Fibroblast of gingiva (primary cell): ENCODE measurements at regions not wholly inside any gene's neighbourhood (a gene's known extent, or its start where the extent isn't known, plus 50 kb on each side); places are given as distances from the start of the nearest gene placed in this dataset.

Experiments
- DNase-seq: peaks from one replicate; pipeline ENCODE4 v3.0.0-alpha.2; 2011; ENCODE audit warnings: low read depth

DNA sequence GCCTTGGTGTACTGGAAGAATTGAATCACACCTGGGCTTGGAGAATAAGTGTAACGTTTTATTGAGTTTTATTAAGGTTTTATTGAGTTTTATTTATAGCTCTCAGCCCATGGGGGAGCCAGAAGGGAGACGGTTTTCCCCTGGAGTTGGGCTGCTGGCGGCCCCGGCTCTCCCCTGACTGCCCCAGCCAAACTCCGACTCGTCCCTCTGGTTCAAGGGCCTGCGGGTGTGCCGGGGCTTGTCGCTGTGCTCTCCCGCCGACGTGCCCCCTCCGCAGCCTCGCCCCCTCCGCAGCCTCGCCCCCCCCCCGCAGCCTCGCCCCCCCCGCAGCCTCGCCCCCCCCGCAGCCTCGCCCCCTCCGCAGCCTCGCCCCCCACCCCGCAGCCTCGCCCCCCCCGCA, 326.1 kb upstream of the RTL1 start:
- DNase-seq, result no peak

DNA sequence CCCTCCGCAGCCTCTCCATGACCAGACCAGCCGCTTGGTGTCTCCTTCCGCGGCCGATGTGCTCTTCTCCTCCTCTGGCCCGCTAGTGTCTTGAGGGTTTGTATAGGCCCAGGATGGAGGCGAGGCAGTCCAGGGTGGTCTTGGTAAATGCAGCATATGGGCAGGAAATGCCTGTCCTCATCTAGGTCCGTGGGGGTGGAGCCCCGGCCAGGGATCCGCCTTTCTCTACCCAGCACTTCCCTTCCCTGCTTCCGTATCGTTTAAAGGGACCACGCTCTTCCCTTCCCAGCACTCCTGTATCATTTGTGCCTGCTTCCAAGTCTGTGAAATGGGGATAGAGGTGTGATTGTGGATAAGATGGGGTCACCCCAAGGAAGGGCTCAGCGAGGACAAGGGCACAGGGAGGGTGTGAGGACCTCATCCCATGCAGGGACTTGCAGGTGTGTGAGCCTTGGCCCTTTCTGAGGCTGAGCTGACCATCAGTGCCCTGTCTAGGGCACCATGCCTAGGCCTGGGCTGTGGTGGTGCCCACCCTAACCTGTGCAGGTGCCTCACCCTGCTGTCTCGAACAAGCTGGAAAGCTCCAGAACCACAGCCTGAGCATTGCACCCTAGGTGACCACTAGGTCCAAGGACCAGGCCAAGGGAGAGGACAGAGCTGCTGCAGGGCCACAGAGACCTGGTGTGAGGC, 326.8 kb upstream of the RTL1 start:
- no peak for DNase-seq

DNA sequence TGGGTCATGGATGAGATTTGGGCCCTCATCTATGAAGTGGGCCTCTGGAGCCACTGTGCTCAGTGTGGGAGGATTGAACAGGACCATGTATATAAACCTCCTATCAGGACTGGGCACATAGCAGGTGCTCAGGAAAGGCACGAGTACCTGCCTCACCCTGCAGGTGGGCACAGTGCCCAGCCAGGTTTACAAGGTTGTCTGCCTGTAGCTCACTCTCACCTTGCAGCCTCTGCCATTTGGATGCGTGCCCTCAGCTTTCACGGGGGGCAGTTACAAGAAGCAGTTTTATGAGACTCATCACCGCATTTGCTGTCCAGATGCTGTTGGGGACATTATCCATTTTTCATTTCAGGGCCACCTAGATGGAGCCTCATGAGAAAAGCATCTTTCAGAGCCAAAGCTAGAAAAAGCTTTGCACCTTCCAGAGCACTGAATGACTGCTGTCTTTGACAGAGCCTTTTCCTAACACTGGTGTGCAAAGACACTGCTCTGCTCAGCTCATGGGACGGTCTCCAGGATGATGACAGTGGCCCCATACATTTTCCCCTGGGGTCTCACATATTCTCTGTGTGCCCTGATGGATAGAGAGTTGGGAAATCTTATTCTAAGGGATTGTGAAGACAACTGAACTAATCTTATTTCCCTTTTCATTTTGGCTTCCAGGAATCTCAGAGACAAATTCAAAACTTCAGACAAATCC, 327.5 kb upstream of the RTL1 start:
- DNase-seq, result no peak

DNA sequence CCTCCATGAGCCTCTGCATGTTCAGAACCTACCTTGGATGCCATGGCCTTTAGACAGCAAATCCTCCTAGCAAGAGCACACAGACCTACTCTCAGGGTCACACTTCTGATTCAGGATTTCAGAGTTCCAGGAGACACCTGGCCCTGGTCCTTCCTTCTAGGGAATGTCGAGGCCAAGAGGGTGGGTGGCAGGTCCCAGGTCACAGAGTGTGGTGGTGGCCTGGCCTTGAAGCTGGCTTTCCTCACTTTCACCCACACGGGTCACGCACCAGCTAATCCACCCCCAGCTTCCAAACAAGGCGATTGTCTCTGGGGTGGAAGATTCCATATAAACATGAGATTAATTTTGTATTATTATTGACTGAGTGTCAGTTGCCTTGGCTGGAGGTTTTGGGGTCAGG, 328.3 kb upstream of the RTL1 start:
- DNase-seq, result no peak

DNA sequence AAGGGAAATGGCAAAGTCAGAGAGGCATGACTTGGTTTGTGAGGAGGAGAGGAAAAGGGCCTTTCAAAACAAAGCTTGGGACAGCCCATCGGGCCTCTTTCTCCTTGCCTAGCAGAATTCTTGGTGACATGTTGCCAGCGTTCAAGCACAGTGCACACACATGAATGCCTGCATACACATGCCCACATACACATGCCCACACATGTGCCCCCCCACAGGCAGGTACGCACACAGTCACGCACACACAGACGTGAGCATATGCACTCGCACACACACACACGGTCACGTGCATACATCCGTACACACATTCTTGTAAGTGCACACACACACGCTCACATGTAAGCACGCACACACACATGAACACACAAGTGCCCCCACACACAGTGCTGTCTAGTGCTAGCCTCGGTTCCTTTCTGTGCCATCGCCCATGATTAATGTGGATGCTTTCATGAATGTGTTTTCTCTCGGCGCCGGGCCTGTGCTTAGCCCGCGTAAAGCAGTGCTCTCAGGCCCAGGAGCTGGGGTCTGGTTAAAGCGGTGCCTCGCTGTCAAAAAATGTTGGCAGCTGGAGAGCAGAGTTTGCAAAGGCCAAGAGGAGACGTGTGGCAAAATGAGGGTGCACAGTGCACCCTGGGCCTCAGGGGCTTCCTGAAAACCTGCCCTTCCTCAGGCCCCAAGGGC, 328.8 kb upstream of the DIO3 start:
- DNase-seq, result no peak

DNA sequence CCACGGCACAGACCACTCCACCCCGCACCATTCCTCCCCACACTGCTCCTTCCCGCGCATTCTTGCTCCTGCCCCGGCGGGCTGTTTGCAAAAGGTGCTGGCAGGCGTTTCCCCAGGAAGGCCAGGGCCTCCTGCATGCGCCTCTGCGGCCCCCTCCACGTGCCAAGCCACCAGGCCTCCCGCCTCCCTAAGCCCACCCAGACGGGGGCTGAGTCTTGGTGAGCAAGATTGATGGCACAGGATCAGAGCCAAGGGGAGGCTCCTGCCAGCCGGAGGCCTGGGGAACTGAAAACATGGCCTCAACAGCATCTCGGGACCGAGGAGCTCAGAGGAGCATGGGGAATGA, 328.3 kb upstream of the DIO3 start:
- DNase-seq, result no peak

DNA sequence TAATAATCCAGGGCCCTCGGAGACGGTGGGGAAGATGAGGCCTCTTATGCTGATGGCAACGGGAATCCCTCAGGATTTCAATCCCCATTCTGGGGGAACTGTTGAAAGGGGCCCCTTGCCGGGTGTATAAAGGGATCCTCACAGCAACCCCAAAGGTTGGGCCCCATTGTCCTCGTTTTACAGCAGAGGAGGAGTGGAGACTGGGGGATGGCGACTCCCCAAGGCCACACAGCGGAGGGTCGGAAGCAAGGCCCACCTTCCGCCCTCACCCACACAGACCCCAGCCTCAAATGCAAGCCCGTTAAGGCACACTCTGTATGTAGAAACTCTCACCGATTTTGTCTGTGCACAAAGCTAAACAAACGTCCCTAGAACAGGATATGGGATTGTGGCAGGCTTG, 327.9 kb upstream of the DIO3 start:
- DNase-seq, result no peak

DNA sequence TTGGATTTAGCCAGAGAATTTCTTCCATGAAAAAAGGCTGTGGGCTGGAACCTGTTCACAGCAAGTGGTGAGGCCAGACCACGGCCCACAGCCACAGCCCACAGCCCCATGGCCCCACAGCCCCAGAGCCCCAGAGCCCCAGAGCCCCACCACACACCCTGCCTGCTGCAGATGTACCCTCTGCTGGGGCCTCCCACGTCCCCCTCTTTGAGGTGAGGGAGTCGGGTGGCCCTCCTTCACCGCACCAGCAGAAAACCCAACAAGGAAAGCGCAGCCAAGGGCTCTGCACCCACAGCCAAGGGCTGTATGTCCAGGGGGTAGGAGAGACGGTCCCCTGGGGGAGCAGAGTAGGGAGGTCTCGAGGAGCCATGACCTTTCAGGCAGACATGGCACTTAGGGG, 327.5 kb upstream of the DIO3 start:
- DNase-seq, result no peak

DNA sequence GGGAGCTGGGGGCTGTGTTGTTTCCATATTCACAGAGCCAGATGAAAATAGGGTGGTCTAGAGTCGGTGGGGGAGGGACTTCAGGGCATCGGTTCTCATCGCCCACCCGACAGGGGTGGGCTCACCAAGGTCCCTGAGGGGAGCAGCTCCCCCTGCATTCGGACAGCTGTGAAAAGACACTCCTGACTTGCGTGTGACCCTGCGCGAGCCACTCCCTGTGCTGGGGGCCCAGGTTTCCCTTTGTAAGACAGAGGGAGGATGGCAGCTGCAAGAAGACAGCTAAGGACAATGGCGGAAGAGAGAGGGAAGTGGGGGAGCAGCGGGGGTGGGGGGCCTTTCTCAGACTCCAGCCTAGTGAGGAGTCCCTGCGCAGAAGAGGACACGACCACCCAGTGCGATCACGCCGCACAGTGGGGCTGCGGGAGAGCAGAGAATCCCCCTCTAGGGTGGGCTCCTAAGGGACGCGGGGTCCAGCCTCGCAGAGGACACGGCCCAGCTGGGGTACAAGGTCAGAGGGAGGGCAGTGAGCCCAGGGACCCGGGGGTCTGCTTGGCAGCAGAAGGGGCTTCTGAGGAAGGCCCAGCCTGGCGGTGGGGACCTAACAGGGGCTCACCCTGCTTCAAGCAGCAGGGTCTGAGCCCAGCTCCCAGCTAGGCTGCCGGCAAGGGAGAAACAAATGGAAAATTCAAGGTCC, 326.9 kb upstream of the DIO3 start:
- DNase-seq, result no peak

DNA sequence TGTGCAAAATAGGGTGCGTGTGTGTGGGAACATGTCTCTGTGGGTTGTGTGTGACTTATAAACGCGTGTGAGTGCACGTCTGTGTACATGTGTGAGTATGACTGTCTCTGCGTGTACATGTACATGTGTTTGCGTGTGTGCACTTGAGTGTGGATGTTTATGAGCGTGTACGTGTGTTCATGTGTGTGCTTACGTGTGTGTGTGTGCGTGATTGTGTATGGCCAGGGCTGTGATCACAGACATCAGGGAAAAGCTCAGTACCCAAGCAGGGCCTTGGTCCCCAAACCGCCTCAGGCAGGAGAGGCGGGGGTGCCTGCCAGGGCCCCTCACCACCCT, 326.3 kb upstream of the DIO3 start:
- DNase-seq, result no peak

DNA sequence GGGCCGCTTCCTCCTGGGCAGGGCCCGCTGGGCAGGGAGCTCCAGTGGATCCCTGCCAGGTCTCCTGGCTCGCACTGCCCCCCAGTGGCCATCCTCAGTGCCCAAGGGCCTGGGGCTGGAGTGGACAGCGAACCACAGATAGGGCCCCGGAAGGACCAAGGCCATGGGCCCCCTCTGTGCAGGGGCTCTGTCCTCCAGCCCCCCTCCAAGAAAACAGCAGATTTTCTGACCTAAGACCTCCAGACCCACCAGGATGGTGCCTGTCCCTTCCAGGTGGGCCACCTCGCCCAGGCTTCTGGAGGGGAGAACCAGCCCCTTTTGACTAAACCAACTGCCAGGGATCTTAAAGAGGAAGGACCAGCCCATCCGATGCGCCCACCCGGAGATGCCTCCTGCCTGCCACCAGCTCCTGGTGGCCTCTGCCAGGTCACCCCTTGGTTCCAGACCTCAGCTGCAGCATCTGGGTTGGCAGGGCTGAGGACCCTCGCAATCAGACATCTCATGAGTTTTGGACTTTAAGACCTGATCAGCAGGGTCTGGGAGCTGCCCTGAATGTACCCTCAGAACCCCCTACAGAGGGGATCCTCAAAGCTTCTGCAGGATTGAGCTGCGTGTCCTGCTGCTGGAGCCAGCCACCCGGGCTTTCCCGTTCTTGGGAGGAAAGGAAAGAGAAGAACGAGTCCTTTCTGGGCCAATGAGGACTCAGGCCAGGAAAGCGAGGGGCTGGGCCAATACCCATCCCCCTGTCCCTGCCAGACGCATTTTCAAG, 325.8 kb upstream of the DIO3 start:
- no peak for DNase-seq

DNA sequence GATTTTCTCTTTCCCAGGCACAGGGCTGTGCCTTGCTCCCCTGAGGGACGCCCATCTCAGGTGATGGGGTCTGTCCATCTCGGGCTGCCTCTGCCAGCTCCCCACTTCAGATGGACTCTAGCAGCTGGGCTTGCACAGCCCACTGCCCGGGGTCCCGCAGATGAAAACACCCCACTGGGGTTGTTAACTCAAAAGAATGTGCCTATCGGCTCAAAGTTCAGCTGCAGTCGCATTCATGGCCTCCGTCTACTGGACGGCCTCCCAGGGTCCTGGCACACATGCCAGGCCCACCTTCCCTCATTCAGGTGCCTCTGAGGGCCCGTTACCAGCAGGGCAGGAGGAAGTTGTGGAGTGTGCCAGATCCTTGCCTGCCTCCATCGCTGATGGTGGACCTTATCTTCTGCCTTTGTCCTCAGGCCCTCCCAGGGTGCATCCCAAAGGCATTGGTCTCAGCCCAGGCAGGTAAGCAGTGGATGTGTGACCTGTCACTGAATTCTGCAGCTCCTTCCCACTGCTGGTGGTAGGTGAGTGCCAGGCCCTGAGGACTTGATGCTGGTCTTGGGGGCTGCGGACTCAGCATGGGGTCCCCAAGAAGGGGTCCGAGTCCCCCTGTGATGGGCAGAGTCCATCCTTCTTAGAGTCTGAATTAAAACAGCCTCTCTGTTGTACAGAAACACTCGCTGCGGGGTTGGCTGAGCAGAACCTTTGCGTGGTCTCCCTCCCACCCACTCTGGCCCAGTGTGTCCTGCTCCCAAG, 324.6 kb upstream of the DIO3 start:
- no peak for DNase-seq

DNA sequence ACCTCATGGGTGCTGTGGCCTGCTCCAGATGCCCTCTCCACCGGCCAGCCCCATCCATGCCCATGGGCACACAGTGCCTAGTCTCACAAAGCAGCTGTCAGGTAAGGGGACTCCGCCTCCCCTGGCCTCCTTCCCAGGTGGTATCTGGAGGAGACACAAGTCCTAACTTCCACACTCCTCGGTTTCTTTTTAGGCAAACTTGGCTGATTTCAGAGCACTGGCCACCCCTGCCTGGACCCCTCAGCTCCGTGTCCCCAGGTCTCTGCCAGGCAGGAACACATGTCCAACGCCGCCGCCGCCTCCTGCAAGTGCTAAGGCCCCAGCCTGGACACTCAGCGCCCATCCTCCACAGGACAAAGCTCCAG, 324.1 kb upstream of the DIO3 start:
- DNase-seq, result no peak

DNA sequence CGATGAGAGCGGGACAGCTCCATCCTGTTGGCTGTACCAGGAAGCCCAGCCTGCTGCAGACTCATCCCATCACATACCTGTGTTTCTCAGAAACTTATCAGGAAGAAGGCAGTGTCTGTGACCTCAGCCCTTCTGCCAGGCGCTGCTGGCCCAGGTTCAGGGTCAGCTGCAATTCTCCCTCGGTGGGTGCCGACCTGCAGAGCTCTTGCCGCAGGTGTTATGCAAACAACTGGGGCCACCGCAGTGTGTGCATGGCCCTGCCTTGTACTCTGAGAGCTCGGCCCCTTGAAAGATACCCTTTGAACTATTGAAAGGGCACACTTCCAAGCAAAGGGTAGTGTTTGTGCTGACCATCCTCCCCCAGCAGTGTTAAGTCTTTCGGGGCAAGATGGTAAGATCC, 322.2 kb upstream of the DIO3 start:
- DNase-seq, result no peak

DNA sequence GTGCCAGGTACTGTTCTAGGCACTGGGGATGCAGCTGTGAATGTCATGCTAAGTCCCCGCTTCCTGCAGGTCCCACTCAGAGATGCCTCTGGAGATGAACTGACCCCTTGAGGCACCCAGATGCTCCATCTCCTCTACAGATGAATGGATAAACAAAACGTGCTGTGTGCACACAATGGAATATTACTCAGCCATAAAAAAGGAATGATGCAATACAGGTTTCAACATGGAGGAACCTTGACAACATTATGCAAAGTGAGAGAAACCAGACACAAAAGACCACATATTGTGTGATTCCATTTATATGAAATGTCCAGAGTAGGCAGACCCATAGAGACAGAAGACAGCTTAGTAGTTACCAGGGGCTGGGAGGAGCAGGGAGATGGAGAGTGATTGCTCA, 320.1 kb upstream of the DIO3 start:
- DNase-seq, result no peak

DNA sequence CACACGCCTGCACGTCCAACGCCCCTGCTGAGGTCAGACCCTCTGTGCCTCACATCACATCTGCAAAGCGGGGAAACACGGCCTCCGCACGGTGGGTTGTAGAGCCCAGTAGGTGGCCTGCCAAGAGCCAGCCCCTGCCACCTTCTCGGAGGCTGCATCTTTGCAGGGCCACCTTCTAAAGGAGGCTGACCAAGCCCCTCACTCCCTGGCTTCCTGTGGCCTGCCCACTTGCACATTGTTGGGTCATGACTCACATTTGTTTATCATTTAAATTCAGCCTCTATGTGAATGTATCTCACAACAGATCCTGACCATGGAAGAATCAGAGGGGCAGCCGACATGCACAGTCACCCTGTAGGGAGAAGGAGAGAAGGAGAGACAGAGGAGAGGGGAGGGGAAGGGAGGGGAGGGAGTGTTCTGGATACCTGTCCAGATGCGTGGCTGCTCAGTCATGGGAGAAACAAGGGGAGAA, 319.5 kb upstream of the DIO3 start:
- DNase-seq, result no peak

DNA sequence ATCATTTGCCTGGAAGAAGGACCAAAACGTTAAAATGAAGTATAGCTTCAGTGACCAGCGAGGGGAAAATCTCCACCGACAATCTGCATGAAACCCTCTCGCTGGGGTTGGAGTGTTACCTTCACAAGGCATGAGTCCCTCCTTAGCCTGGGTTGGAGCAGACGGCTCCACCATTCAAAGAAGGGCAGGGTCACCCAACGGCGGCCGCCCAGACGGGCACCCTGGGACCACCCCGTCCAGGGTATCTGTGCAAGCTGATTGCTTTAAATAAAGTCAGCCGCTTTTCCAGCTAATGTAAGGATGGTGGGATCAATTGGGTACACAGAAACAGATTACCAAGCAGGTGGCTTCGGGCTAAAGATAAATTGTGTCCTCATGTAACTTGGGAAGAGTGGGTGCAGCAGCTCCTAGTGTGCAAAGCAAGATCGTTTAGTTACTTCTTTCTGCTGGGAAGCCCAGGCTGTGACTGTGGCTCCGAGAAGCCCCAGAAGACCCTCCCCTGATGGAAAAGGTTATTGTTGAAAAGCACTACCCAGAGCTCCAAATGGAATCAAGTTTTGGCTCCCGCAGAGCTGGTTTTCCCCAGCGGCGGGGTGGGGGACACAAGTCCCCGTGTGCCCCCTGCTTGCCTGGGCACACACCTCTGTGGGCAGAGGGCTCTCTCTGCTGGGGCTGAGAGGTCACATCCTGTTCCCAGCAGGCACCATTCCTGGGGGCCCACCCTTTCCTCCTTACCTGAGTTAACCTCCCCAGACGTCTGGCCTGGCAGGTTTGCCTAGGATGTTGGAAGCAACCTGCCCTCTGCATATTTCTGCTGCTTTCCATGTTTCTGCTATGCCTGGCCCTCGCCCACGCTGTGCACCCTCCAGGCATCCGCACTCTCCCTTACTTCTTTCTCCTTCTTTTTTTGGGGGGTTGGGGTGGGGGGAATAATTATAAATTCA, 318.6 kb upstream of the DIO3 start:
- DNase-seq, result no peak

DNA sequence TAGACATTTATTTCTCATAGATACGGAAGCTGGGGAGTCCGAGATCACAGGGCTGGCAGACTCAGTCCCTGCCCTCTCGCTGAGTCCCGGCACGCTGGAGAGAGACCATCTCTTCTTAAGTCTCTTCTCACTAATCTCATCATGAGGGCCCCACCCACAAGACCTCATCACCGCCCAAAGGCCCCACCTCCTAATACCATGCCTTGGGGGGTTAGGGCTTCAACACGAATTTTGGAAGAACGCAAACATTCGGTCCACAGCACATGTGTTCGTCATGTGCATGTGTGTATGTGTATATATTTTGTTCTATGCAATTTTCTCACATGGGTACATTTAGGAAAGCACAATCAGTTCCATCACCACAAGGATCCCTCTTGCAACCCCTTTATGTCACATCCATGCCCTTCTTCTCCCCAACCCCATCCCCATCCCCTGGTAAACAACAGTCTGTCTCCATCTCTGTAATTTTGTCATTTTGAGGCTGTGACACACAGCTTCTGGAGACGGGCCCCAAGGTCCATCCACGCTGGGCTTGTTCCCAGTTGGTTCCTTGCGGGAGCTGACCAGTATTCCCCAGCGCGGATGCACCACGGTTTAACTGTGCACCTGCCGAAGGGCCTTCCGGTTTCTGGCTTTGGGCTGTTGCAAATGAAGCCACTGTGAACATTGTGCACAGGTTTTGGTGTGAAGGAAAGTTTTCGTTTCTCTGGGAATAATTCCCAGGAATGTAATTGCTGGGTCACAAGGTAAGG, 317.5 kb upstream of the DIO3 start:
- DNase-seq, result no peak
